ENCODE measurements at regions not wholly inside any gene's neighbourhood (a gene's known extent, or its start where the extent isn't known, plus 50 kb on each side); places are given as distances from the start of the nearest gene placed in this dataset.
"Not testable (repeated sequence)": the region's sequence is repeated elsewhere in the genome, so short reads cannot be mapped to it uniquely, and the experiment has no call there.

DNA sequence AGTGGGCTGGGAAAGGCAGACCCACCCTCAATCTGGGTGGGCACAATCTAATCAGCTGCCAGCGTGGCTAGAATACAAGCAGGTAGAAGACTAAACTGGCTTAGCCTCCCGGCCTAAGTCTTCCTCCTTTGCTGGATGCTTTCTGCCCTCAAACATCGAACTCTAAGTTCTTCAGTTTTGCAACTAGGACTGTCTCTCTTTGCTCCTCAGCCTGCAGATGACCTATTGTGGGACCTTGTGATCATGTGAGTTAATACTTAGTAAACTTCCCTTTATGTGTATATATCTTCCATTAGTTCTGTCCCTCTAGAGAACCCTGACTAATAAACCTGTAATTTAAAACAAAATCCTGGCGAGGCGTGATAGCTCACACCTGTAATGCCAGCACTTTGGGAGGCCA lies 51.8 kb upstream of the SLC39A8 start:
- not testable (repeated sequence) for H3K4me1 ChIP-seq (ENCODE audit: control insufficient read depth, insufficient read depth, low read length, poor library complexity, severe bottlenecking); H3K4me3 ChIP-seq (ENCODE audit: insufficient read depth, low read depth, low read length, poor library complexity, severe bottlenecking); H3K9me3 ChIP-seq (ENCODE audit: control insufficient read depth, low read length); H3K27me3 ChIP-seq (replicated peaks; ENCODE audit: control insufficient read depth, insufficient read depth, low read length, poor library complexity, severe bottlenecking); DNase-seq; H3K27ac ChIP-seq (ENCODE audit: insufficient read depth, low read length, poor library complexity, severe bottlenecking); H3K36me3 ChIP-seq (ENCODE audit: control insufficient read depth, insufficient read depth, low read length)

- Histone ChIP-seq H3K27me3 (replicated peaks; ENCODE audit: control insufficient read depth, insufficient read depth, low read length, poor library complexity, severe bottlenecking) (no peaks in the 10 kb centered on the region), H3K27ac (ENCODE audit: insufficient read depth, low read length, poor library complexity, severe bottlenecking) (no peak overlapping the region), H3K4me3 (ENCODE audit: insufficient read depth, low read depth, low read length, poor library complexity, severe bottlenecking) (no peak overlapping the region), H3K36me3 (ENCODE audit: control insufficient read depth, insufficient read depth, low read length) (no peaks in the 10 kb centered on the region), H3K4me1 (ENCODE audit: control insufficient read depth, insufficient read depth, low read length, poor library complexity, severe bottlenecking) (no peaks in the 10 kb centered on the region), H3K9me3 (ENCODE audit: control insufficient read depth, low read length) (no peaks in the 10 kb centered on the region)
- no peak for DNase-seq
These were observed 53.7 kb upstream of the SLC39A8 start for GRCh38 chr4:102399021-102399420.

GRCh38 chr4:102400898-102401297 lies 55.6 kb upstream of the SLC39A8 start:
- no peak for DNase-seq
- Histone ChIP-seq H3K27ac (ENCODE audit: insufficient read depth, low read length, poor library complexity, severe bottlenecking) (no peak overlapping the region), H3K4me1 (ENCODE audit: control insufficient read depth, insufficient read depth, low read length, poor library complexity, severe bottlenecking) (no peaks in the 10 kb centered on the region), H3K36me3 (ENCODE audit: control insufficient read depth, insufficient read depth, low read length) (no peaks in the 10 kb centered on the region), H3K4me3 (ENCODE audit: insufficient read depth, low read depth, low read length, poor library complexity, severe bottlenecking) (no peak overlapping the region), H3K27me3 (replicated peaks; ENCODE audit: control insufficient read depth, insufficient read depth, low read length, poor library complexity, severe bottlenecking) (no peaks in the 10 kb centered on the region), H3K9me3 (ENCODE audit: control insufficient read depth, low read length) (no peaks in the 10 kb centered on the region)

GRCh38 chr4:102402223-102402622 lies 56.9 kb upstream of the SLC39A8 start:
- no peak overlapping the region for H3K4me3 ChIP-seq (ENCODE audit: insufficient read depth, low read depth, low read length, poor library complexity, severe bottlenecking)

DNA sequence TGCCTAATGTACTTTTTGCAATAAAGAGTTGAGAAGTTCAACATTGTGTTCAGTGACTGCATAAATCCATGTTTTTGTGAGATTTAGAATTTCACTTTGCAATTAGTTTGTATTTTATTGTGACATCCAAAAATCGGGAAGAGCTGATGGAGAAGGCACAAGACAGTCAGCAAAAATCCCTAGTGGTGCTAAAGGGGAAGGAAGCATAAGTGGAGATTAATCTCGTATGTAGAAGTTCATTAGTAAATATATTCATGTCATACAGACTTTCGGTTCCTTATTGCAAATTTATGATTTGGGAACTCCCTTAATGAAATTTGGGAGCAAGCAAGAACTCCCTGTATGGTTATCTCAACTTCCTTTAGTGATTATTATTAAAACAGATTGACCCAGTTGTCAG lies 57.8 kb upstream of the SLC39A8 start:
- no peak for DNase-seq
- H3K4me1 ChIP-seq (ENCODE audit: control insufficient read depth, insufficient read depth, low read length, poor library complexity, severe bottlenecking) = no peaks in the 10 kb centered on the region
- no peak overlapping the region for H3K4me3 ChIP-seq (ENCODE audit: insufficient read depth, low read depth, low read length, poor library complexity, severe bottlenecking)
- no peak overlapping the region for H3K27ac ChIP-seq (ENCODE audit: insufficient read depth, low read length, poor library complexity, severe bottlenecking)
- no peaks in the 10 kb centered on the region for H3K9me3 ChIP-seq (ENCODE audit: control insufficient read depth, low read length)
- H3K27me3 ChIP-seq (replicated peaks; ENCODE audit: control insufficient read depth, insufficient read depth, low read length, poor library complexity, severe bottlenecking) = no peaks in the 10 kb centered on the region
- H3K36me3 ChIP-seq (ENCODE audit: control insufficient read depth, insufficient read depth, low read length) = no peaks in the 10 kb centered on the region

More at GRCh38 chr4:102402223-102402622, 56.9 kb upstream of the SLC39A8 start:
- H3K4me1 ChIP-seq (ENCODE audit: control insufficient read depth, insufficient read depth, low read length, poor library complexity, severe bottlenecking) = no peaks in the 10 kb centered on the region
- H3K27ac ChIP-seq (ENCODE audit: insufficient read depth, low read length, poor library complexity, severe bottlenecking) = no peak overlapping the region
- no peak for DNase-seq
- H3K27me3 ChIP-seq (replicated peaks; ENCODE audit: control insufficient read depth, insufficient read depth, low read length, poor library complexity, severe bottlenecking) = no peaks in the 10 kb centered on the region
- no peaks in the 10 kb centered on the region for H3K9me3 ChIP-seq (ENCODE audit: control insufficient read depth, low read length)
- no peaks in the 10 kb centered on the region for H3K36me3 ChIP-seq (ENCODE audit: control insufficient read depth, insufficient read depth, low read length)

DNA sequence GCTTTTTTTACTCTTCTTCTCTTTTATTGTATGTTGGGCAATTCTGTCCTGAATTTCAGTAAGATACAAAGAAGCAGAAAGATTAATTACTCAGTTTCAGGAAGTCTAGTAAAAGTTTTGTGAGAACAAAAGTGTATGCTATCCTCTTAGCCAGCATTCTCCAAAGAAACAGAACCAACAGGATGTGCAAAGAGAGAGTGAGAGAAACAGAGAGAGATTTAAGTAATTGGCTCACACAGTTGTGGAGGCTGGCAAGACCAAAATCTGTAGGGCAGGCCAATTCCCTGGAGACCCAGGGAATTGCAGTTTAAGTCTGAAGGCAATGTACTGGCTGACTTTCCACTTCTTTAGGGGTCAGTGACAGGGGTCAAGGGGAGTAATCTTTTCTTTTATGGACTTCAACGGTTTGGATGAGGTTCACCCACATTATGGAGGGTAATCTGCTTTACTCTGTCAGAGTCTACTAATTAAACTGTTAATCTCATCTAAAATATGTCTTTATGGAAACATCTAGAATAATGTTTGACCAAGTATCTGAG lies 59.2 kb upstream of the SLC39A8 start:
- Histone ChIP-seq H3K4me1 (ENCODE audit: control insufficient read depth, insufficient read depth, low read length, poor library complexity, severe bottlenecking) (no peaks in the 10 kb centered on the region), H3K36me3 (ENCODE audit: control insufficient read depth, insufficient read depth, low read length) (no peaks in the 10 kb centered on the region), H3K27me3 (replicated peaks; ENCODE audit: control insufficient read depth, insufficient read depth, low read length, poor library complexity, severe bottlenecking) (no peaks in the 10 kb centered on the region), H3K27ac (ENCODE audit: insufficient read depth, low read length, poor library complexity, severe bottlenecking) (no peak overlapping the region), H3K9me3 (ENCODE audit: control insufficient read depth, low read length) (no peaks in the 10 kb centered on the region), H3K4me3 (ENCODE audit: insufficient read depth, low read depth, low read length, poor library complexity, severe bottlenecking) (no peak overlapping the region)
- no peak for DNase-seq

DNA sequence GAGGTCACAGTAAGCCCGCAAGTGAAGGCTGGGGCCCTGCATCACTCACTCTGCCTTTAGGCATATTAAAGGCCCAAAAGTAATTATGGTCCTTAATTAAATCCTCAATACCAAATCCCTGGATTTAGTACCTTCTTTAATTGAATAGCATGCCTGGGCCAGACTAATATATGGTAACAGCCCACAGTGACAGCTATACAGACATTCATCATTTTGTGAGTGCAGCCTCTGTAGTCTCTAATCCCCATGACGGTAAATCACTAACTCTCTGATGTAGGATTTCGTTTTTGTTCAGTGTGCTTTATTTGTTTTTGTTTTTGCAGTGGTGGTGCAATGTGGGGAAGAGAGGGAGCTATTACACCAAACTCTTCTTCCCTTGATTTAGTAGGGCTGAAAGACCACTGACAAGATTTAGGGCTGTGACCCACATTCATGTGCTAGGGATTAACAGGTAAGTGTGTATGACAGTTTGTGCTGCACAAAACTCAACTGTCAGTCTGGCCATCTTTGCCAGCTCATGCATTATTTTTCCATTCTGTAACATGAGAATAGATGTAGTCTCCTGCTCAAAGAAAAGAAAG lies 60.6 kb upstream of the SLC39A8 start:
- no peaks in the 10 kb centered on the region for H3K36me3 ChIP-seq (ENCODE audit: control insufficient read depth, insufficient read depth, low read length)
- no peak overlapping the region for H3K4me3 ChIP-seq (ENCODE audit: insufficient read depth, low read depth, low read length, poor library complexity, severe bottlenecking)
- no peaks in the 10 kb centered on the region for H3K4me1 ChIP-seq (ENCODE audit: control insufficient read depth, insufficient read depth, low read length, poor library complexity, severe bottlenecking)
- no peak for DNase-seq
- no peaks in the 10 kb centered on the region for H3K9me3 ChIP-seq (ENCODE audit: control insufficient read depth, low read length)
- no peaks in the 10 kb centered on the region for H3K27me3 ChIP-seq (replicated peaks; ENCODE audit: control insufficient read depth, insufficient read depth, low read length, poor library complexity, severe bottlenecking)
- H3K27ac ChIP-seq (ENCODE audit: insufficient read depth, low read length, poor library complexity, severe bottlenecking) = no peak overlapping the region

GRCh38 chr4:102410884-102411283 lies 65.6 kb upstream of the SLC39A8 start:
- not testable (repeated sequence) for H3K9me3 ChIP-seq (ENCODE audit: control insufficient read depth, low read length); H3K27ac ChIP-seq (ENCODE audit: insufficient read depth, low read length, poor library complexity, severe bottlenecking); H3K27me3 ChIP-seq (replicated peaks; ENCODE audit: control insufficient read depth, insufficient read depth, low read length, poor library complexity, severe bottlenecking); H3K36me3 ChIP-seq (ENCODE audit: control insufficient read depth, insufficient read depth, low read length); DNase-seq; H3K4me3 ChIP-seq (ENCODE audit: insufficient read depth, low read depth, low read length, poor library complexity, severe bottlenecking); H3K4me1 ChIP-seq (ENCODE audit: control insufficient read depth, insufficient read depth, low read length, poor library complexity, severe bottlenecking)

- Histone ChIP-seq H3K27ac (ENCODE audit: insufficient read depth, low read length, poor library complexity, severe bottlenecking) (no peak overlapping the region), H3K27me3 (replicated peaks; ENCODE audit: control insufficient read depth, insufficient read depth, low read length, poor library complexity, severe bottlenecking) (no peaks in the 10 kb centered on the region), H3K4me1 (ENCODE audit: control insufficient read depth, insufficient read depth, low read length, poor library complexity, severe bottlenecking) (no peaks in the 10 kb centered on the region), H3K9me3 (ENCODE audit: control insufficient read depth, low read length) (no peaks in the 10 kb centered on the region), H3K36me3 (ENCODE audit: control insufficient read depth, insufficient read depth, low read length) (no peaks in the 10 kb centered on the region), H3K4me3 (ENCODE audit: insufficient read depth, low read depth, low read length, poor library complexity, severe bottlenecking) (no peak overlapping the region)
- no peak for DNase-seq
These were observed 66.1 kb upstream of the SLC39A8 start for GRCh38 chr4:102411408-102411807.

GRCh38 chr4:102416765-102417164 lies 71.5 kb upstream of the SLC39A8 start:
- no peak overlapping the region for H3K4me3 ChIP-seq (ENCODE audit: insufficient read depth, low read depth, low read length, poor library complexity, severe bottlenecking)
- no peaks in the 10 kb centered on the region for H3K36me3 ChIP-seq (ENCODE audit: control insufficient read depth, insufficient read depth, low read length)
- DNase-seq = no peak
- no peaks in the 10 kb centered on the region for H3K9me3 ChIP-seq (ENCODE audit: control insufficient read depth, low read length)
- H3K4me1 ChIP-seq (ENCODE audit: control insufficient read depth, insufficient read depth, low read length, poor library complexity, severe bottlenecking) = no peaks in the 10 kb centered on the region
- no peak overlapping the region for H3K27ac ChIP-seq (ENCODE audit: insufficient read depth, low read length, poor library complexity, severe bottlenecking)
- H3K27me3 ChIP-seq (replicated peaks; ENCODE audit: control insufficient read depth, insufficient read depth, low read length, poor library complexity, severe bottlenecking) = no peaks in the 10 kb centered on the region
